ENCODE measurements at regions not wholly inside any gene's neighbourhood (a gene's known extent, or its start where the extent isn't known, plus 50 kb on each side); places are given as distances from the start of the nearest gene placed in this dataset.

DNA sequence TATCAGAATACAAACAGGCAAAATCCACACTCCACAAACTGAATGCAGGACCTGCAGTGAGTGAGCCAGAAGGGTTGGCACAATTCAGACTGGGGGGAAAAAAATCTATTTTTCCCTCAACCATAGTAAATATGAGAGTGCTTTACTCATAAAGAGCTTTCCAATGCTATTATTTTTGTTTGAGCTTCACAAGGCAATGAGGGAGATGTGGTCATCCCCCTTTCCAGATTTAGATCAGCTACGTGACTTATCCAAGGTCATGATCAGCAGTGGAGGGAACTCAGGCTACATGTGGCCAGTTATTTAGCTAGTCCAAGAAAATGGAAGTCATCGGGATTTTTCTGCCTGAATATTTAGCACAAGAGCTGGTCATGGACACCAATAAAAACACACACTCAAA, 120.4 kb upstream of the KLF7 start:
- no peak for DNase-seq (ENCODE audit: low read depth in 1 of 2, low spot score in 1 of 2)

DNA sequence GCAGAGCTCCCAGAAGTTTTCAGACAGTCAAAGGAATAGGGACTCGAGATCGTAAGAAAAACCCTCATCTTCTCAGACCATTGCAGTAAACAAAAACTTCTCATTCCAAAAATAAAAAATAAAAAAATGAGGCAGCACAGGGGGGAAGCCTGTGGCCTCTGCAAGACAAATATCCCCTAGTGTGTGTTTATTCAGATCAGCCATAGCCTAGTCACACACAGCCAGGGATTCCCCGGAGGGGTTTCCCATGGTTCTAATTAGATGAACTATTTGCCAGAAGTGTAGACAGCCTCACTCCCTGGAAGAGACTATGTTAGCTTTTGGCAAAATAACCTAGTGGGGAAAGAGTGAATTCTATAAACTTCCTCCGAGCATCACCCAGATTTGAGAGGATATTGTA, 122.9 kb upstream of the KLF7 start:
- DNase-seq (ENCODE audit: low read depth in 1 of 2, low spot score in 1 of 2) = no peak

DNA sequence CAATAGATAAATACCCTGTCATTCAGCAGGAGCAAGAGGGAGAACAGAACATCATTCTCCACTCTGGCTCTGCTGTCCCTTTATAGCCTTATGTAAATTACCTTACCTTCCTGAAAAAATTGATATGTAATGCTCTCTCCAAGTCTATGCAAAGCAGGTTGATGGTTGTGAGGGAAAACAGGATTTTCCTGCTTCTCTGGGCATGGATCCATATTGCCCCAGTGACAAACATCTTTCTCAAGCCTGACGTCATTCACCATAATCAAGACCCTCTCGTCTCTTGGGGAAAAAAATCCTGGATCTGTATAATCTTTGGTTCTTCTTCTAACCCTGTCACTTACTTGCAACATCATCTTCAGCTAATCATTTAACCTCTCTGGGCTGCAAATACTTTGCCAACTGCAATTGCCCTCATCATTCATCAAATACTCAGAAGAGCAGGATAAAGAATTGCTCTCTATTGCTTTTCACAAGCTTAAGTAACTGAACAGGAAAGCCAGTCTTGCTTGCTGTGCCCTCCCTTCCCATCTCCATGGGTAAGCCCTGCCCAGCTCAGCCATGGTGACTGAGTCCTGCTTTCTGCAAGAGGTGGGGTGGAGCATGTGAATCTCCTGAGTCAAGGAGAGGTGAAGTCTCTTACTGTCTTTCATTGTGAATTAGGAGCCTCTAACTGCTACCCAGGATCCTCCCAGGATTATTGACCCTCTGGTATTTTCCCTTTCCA, 123.7 kb upstream of the KLF7 start:
- DNase-seq (ENCODE audit: low read depth in 1 of 2, low spot score in 1 of 2) = no peak

DNA sequence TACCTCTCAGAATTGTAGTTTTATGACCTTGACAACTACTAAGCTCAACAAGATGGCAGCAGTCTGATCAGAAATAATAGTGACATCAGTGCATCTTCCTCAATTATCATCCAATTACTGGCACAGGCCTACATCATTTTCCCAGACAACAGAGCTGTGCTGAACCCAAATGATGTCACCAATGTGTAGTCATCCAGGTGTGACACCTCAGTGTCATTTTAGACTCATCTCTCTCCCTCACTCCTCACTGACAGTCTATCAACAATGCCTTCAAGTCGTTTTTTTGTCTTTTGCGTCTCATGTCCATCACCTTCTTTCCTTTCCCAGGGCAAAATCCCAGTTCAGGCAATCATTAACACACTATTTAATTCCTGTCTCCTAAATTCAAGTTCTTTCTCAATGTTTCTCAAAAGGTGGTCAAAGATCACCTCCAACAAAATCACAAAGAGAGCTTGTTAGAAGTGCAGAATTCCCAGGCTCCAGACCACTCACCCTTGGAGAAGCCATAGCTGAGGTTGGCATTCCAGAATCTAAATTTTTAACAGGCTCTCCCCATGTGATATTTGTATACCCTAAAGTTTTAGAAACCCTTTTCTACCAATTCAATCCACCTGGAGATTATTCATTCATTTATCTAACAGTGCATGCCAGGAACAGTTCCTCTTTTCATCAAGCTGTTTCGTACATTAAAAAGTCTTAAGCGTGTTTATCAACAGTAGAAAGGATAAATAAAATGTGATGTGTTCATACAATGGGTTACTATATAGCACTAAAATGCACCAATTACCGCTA, 125.3 kb upstream of the KLF7 start:
- DNase-seq (ENCODE audit: low read depth in 1 of 2, low spot score in 1 of 2) = no peak

DNA sequence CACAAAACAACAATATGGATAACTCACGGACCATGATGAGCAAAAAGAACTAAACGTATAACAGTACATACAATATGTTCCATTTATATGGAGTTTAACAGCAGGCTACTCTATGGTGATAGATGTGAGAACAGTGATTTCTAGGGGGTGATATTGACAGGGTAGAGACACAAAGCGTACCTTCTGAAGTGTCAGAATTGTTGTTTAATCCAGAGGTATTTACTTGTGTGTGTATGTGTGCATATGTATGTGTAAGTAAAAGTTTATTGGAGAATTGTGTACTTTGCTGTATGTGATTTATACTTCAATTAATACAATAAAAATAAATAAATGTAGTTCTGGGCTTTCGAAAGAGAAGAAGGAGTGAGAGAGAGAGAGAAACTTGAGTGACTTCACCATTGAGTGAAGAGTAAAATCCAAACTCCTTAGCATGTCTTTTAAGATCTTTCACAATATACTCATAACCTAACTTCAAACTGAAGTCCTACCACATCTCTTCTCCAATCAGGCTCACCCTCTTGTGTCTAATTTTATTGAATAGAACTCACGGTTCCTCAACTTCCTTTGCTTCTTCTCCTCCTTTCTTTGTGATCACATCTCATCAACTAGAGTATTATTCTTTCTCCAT, 126.0 kb upstream of the KLF7 start:
- no peak for DNase-seq (ENCODE audit: low read depth in 1 of 2, low spot score in 1 of 2)

DNA sequence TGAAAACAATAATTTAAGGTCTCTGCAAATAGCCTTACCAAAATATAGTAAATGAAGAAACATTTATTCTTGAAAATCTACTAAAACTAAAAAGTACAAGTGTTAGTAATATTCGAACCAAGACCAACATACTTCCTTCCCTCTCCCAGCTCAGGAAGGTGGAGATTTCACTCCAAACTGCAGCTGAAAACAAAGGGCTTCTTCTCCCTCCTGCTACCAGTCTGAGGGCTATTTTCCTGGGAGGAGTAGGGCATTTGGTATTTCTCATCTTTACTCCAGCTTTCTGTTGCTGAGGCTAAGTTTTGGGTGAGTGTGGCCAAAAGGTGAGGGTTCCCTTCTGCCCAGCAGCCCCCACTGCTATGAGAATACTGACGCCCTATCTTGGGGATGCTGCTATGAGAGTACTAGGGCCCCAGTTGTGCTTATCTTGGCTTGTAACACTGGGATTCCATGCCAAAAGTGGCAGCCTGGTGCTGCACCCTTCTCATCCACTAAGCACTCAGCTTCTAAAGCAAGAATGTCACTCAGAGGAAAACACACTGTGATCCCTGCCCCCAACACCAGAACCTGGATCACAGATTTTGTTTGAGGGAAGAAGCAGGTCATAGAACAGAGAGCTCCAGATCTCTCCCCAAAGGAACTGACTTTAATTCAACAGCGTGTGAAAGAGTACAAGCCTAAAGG, 130.7 kb upstream of the KLF7 start:
- DNase-seq (ENCODE audit: low read depth in 1 of 2, low spot score in 1 of 2) = no peak

DNA sequence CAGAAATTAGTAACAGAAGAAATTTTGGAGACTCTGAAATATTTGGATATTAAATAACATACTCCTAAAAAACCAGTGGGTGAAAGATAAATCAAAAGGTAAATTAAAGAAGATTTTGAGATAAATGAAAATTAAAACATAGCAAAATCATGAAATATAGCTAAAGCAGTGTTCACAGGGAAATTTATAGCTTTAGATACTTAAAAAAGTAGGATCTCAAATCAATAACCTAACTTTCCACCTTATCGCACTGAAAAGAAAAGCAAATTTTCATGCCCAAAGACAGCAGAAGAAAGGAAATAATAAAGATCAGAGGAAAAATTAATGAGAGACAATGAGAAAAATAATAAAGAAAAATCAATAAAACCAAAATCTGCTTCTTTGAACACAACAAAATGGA, 135.1 kb upstream of the KLF7 start:
- DNase-seq (ENCODE audit: low read depth in 1 of 2, low spot score in 1 of 2) = no peak

DNA sequence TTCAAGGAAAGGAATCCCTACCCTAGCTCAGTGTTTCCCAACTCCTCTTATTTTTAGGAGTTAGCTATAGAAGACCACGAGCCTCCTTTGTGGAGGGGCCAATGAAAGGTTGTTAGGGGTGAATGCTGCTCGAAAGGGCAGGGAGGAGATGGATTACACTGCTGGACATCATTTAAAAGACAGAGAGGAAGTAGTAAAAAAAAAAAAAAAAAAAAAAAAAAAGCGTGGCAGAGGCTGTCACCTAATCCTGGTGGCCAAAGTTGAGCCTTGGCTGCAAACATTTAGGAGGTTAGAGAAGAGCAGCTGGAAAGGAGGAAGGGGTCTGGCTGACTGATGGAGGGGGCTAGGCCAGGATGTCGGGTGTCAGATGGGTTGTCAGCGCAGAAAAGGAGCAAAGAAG, 139.0 kb upstream of the KLF7 start:
- DNase-seq (ENCODE audit: low read depth in 1 of 2, low spot score in 1 of 2) = no peak

DNA sequence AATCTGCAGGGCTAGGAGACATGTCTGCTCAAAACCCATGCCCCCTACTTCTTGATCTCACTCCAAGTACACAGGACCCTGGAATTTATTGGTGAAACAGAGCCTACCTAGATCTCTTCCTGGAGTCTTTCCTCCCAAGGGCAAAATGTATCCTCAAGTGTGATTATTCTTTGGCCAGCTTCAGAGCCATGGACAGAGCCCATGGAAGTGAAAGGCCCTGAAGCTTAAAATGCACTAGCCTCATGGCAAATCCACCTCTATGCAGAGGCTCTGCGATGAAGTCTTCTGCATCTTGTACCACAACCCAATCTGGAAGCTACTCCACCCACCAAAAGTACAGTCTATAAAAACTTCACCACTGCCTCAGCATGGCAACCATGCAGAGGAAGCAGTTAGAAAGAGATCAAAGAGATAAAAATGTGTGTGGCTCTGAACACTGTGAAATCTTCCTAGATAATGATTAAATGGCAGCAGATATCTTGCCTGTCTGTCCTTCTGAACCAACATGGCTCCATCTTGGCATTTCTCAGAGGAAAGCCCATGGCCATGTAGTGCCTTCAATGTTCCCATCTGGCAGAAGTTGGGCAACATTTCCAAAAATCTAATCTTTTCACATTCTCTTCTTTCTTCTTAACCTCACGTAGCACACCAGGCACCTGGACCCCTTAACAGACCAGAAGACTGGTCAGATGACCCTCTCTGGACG, 142.9 kb upstream of the KLF7 start:
- DNase-seq (ENCODE audit: low read depth in 1 of 2, low spot score in 1 of 2) = no peak

DNA sequence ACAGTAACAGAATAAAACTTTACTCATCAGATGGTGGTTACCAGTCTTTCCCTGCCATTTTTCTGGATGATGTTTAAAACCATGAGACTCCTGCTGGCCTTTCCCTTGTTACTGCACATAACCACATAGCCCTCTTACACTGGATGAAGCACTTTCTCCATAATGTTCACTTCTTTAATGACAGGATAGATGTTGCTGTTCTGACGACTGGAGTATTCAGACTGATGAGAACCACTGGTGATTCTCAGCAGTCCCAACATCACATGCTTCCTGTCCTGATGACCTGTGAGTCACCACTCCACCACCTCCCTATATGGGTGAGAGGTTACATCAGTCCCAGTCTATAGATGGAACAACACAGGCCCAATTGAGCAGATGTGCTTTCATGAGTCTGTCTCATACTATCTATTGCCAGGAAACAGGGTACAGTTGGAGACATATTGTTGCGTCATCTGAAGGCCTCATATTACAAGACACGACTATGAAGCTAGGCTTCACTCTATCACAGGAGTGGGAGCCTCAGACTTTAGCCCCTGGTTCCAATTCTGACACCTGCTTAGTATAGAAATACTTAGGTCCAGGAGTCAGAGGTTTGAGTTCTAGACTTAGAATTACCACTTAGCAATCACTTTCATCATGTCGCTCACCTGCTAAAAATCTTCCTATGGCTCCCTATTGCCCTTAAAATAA, 145.7 kb upstream of the KLF7 start:
- no peak for DNase-seq (ENCODE audit: low read depth in 1 of 2, low spot score in 1 of 2)

DNA sequence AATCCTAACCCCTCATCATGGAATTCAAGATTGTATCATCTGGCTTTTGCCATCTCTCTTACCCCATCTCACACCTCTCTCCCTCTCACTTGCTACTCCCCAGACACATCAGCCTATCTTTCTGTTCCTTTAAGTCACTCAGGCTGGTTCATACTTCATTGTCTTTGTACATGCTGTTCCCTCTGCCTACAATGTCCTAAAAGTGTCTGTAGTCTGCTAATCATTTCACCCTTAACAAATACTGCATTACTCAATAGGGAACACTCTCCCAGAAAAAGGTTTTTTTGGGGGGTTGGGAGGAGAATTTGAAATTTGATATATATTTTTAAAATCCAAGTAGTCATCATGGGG, 146.2 kb upstream of the KLF7 start:
- DNase-seq (ENCODE audit: low read depth in 1 of 2, low spot score in 1 of 2) = no peak

DNA sequence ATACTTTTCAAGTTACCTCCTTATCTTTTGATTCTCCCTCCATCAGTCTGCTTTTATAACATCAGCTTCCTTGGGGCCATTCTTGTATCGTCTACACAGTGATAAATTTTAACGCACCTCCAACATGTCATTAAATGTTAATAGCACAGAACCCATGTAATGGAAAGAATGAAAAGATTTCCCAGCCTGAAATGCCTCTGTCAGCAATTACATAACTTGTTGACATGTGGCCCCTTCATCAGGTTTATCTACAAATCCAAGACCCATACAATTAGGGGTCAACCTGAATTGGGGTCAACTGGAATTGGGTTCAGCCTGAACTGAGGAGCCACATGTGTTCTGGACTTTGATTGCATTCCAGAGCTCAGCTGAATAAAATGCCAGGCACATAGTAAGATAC, 148.2 kb upstream of the KLF7 start:
- no peak for DNase-seq (ENCODE audit: low read depth in 1 of 2, low spot score in 1 of 2)

DNA sequence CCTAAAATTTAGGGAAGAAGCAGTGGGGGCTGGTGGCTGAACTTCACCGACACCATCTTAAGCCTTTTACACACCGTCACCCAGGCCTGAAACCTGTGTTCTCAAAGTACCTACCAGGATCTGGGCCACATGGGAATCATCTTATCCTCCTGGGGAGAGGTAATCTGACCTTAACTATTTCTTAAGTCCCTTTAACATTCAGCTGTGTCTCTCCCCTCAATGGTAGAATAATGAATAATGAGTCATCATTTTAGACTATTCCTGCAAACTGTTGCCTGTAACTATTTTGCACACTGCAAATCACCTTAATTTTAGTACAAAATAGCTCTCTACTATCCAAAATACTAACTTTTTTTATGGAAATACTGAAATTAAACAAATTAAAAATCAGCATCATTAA, 149.4 kb upstream of the KLF7 start:
- no peak for DNase-seq (ENCODE audit: low read depth in 1 of 2, low spot score in 1 of 2)

DNA sequence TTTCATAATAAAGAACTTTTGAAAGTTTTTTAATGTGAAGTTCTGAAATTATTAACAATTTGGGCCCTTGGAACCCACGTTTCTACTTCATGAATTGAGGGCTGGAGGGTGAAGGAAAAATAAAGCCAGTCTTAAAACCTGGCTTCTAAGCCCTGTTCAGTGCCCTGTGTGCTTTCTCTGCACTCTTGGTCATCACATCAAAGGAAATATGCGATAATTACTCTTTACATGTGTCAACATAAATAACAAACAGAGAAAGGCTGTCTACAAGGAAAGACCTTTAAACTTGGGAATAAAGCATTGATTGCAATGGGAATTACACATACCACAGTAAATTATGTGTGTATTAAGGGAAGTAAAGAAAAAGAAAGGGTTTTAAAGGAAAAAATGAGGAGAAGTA, 150.7 kb upstream of the KLF7 start:
- no peak for DNase-seq (ENCODE audit: low read depth in 1 of 2, low spot score in 1 of 2)

DNA sequence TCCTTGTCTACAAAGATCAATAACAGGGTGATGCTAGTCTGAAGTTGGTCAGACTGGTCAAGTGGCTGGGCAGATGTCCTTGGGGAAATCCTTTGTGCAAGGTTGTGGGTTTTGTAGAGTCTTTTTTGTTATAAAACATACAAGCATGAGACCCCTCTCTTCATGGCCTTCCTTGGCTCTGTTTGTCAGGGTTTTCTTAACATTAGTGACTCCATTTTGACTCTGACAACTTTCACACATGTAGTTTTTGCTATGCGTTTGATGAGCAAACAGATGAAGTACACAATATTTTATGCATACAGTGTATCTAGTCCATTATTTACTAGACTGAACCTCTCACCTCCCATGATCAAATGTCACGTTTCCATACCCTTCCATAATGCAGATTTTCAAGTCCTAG, 151.2 kb upstream of the KLF7 start:
- DNase-seq (ENCODE audit: low read depth in 1 of 2, low spot score in 1 of 2) = no peak

DNA sequence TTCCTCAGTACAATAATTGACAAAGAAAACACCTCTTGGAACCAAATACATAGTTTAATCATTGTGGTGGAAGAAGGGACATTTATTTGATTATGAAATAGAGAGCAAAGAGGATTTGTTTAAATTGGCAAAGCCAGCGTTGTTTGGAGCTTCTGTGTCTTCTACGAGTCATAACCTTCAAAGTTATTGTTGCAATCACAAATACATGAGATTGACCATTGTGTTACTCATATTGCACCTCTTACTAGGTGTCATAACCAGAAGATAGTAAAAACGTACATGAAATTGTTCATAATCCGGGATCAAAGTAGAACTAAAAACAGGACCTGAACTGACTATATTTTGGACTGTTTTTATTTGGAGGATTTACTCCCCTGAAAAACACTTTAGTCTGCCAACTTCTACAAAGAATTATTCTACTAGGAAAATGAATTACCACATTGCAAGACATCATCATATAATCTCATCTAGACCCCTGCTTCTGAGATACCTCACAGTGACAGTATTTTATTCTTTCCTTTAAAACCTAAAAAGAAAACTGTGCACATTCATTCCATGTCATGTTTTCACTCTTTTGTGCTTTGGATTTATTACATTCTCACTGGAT, 151.7 kb upstream of the KLF7 start:
- DNase-seq (ENCODE audit: low read depth in 1 of 2, low spot score in 1 of 2) = no peak

DNA sequence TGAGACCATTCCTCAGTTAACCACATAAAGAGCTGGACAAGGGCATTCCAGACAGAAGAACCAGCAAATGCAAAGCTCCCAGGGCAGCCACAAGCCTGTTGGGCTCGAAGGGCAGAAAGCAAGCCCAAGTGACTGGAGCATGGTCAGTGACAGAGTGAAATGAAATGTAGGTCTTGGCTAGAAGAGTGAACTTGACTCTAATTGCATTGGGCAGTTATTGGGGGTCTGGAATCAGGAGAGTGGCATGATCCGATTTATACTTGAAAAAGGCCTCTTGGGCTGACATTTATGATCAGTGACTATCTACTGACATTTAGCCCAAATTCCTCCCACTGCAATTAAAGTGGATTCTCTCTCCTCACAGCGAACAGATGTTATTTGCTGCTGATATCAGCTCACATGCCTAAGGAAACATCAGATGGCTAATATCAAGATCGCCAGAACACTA, 152.5 kb upstream of the KLF7 start:
- DNase-seq (ENCODE audit: low read depth in 1 of 2, low spot score in 1 of 2) = no peak

DNA sequence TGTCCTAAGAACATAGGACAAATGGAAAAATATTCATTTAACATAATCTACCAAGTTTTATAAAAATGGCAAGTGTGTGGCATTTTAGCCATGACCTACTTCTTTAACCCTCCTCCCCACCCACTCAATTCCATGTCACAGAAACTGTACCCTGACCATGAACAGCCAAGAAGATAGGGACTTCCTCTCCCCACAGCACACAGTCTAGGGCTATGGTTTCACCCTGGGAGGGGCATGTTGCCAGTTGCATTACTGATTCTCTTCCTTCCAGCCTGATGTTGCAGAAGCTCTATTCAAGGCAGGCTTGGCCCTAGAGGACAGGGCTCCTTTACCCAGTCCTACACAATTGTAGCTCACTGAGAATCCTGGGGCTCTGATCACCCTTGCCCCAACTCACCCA, 153.6 kb upstream of the KLF7 start:
- DNase-seq (ENCODE audit: low read depth in 1 of 2, low spot score in 1 of 2) = no peak

DNA sequence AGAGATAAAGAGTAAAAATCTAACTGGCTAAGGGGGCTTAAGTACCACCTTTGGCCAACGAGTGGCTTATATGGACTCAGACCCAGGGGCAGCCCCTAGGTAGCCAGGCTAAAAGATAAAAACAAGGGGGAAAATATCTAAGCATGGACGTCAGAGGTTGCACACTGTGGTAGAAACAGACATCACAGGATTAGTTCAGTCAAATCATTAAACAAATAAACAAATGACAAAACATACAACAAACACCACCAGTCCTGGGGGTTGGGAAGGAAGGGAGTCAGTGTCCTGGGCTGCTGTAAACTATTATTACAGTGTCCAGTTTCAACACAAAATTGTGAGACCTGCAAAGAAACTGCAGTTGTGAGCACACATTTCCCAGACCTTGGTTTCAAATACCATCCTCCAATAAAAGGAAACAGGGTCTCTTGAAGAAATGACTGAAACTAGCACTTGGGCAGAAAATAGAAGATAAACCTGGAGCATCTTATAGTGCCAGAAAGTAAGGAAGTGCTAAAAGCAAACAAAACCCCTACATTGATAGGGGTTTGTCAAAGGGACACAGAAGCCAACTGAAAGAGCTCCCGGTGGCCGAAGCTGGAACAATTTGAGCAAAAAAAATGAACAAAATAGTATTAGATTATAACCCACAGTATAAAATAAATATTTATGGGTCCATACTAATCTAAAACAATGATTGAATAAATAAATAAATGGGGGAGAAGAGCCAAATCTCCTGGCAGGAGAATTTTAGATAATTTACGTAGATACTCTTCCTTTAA, 154.8 kb upstream of the KLF7 start:
- DNase-seq (ENCODE audit: low read depth in 1 of 2, low spot score in 1 of 2) = no peak

DNA sequence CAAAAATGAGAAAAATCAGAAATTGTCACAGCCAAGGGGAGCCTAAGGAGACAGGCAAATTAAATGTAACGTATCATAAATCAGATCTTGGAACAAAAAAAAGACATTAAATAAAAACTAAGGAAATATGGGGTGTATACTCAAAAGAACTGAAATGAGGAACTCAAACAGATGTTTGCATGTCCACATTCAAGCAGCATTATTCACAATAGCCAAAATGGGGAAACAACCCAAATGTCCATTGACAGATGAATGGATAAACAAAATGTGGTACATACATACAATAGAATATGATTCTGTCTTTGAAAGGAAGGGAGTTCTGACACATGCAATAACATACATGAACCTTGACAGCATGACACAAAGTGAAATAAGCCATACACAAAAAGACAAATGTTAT, 155.8 kb upstream of the KLF7 start:
- no peak for DNase-seq (ENCODE audit: low read depth in 1 of 2, low spot score in 1 of 2)
